Stimulated activated CD4-positive, alpha-beta T cell treated with anti-CD3 and anti-CD28 coated beads, Interleukin-15, amount 100 ng/mL, for 24 hours (primary cell): ENCODE measurements at regions not wholly inside any gene's neighbourhood (a gene's known extent, or its start where the extent isn't known, plus 50 kb on each side); places are given as distances from the start of the nearest gene placed in this dataset.

ENCODE experiments used
- DNase-seq: peaks from one replicate; pipeline ENCODE4 v3.0.0-alpha.2; 2020

- no peak for DNase-seq
Observed at GRCh38 chr4:106766519-106766918, 269.6 kb downstream of the DKK2 start.

- DNase-seq: no peak
Observed at GRCh38 chr4:106764774-106765173, 271.3 kb downstream of the DKK2 start.

- DNase-seq: no peak
Observed at GRCh38 chr4:106762666-106763443, 273.3 kb downstream of the DKK2 start.

- DNase-seq: no peak
Observed at GRCh38 chr4:106753426-106753825, 282.7 kb downstream of the DKK2 start.

- no peak for DNase-seq
Observed at GRCh38 chr4:106746451-106746850, 289.7 kb downstream of the DKK2 start.

GRCh38 chr4:106738121-106738520, 298.0 kb downstream of the DKK2 start:
- DNase-seq: no peak

GRCh38 chr4:106718548-106718947, 317.6 kb downstream of the DKK2 start:
- DNase-seq: no peak

- DNase-seq: no peak
Observed at GRCh38 chr4:106717091-106717490, 319.0 kb downstream of the DKK2 start.

- DNase-seq: no peak
Observed at GRCh38 chr4:106715825-106716224, 320.3 kb downstream of the DKK2 start.

- no peak for DNase-seq
Observed at GRCh38 chr4:106708464-106708816, 327.7 kb downstream of the DKK2 start.

GRCh38 chr4:106707776-106708463, 328.2 kb downstream of the DKK2 start:
- no peak for DNase-seq

GRCh38 chr4:106704253-106704870, 331.8 kb downstream of the DKK2 start:
- no peak for DNase-seq

GRCh38 chr4:106700321-106700720, 331.7 kb upstream of the GIMD1 start:
- DNase-seq: no peak

GRCh38 chr4:106698621-106699195, 330.1 kb upstream of the GIMD1 start:
- no peak for DNase-seq

- DNase-seq: no peak
Observed at GRCh38 chr4:106695501-106696262, 327.1 kb upstream of the GIMD1 start.

GRCh38 chr4:106694232-106694631, 325.7 kb upstream of the GIMD1 start:
- no peak for DNase-seq

GRCh38 chr4:106691749-106692148, 323.2 kb upstream of the GIMD1 start:
- no peak for DNase-seq

- no peak for DNase-seq
Observed at GRCh38 chr4:106690487-106690886, 321.9 kb upstream of the GIMD1 start.

GRCh38 chr4:106687026-106687425, 318.4 kb upstream of the GIMD1 start:
- DNase-seq: no peak

GRCh38 chr4:106681381-106681921, 312.9 kb upstream of the GIMD1 start:
- no peak for DNase-seq

GRCh38 chr4:106679063-106679462, 310.5 kb upstream of the GIMD1 start:
- DNase-seq: no peak

- DNase-seq: no peak
Observed at GRCh38 chr4:106677213-106677612, 308.6 kb upstream of the GIMD1 start.
